HepG2 (cell line): ENCODE measurements at regions not wholly inside any gene's neighbourhood (a gene's known extent, or its start where the extent isn't known, plus 50 kb on each side); places are given as distances from the start of the nearest gene placed in this dataset.

Experiments used
- ATAC-seq: fragments of 200-7000 bp; cut with Tn5 transposase; 3 replicates; pipeline ENCODE4 v1.9.1; 2020; ENCODE audit warnings: mild to moderate bottlenecking, moderate library complexity
- BruUV-seq: library from RNA; stranded (reverse); fragments of 400-500 nt; replicated peaks from 2 replicates; lab custom pipeline; 2021; lab: Mats Ljungman, UMichigan
- CTCF ChIA-PET: fragments of 300-600 bp; formaldehyde crosslinking; extraction: SDS; loops from one replicate; lab custom pipeline; 2021; ENCODE audit warnings: low total read pairs, inconsistent platforms, low intra/inter-chr PET ratio; lab: Yijun Ruan, JAX
- POLR2A ChIA-PET: fragments of 350-600 bp; sonication (Branson Sonifier 250); formaldehyde crosslinking; loops from one replicate; lab custom pipeline; 2020; ENCODE audit warnings: antibody characterized with exemption, inconsistent platforms; lab: Yijun Ruan, JAX
- DNase-seq: peaks from one replicate; pipeline ENCODE4 v3.0.0-alpha.2; 2015; ENCODE audit warnings: low spot score
- FAIRE-seq: peaks from 3 replicates; lab custom pipeline; 2011; peaks lifted over from hg19 to GRCh38; lab: Jason Lieb, UNC
- H2AFZ ChIP-seq: one replicate; pipeline ENCODE4 v1.6.1; 2011; ENCODE audit warnings: low read length, inconsistent platforms
- H3K27ac ChIP-seq: fragments of 300-600 bp; 3 replicates; pipeline ENCODE4 v1.8.0; 2011; ENCODE audit warnings: mixed run types, mild to moderate bottlenecking, mixed read lengths, low read length, inconsistent platforms; ENCODE audit not compliant: insufficient read depth; ENCODE audit errors: extremely low read length
- H3K27me3 ChIP-seq, 2 experiments: fragments of 200-600 bp in 1 of 2; 2 replicates in 1 of 2; 3 replicates in 1 of 2; pipeline versions ENCODE4 v1.6.0 to v1.8.0; 2011; ENCODE audit warnings: low read length in 2 of 2, mild to moderate bottlenecking in 2 of 2, moderate library complexity in 2 of 2, inconsistent platforms in 1 of 2; ENCODE audit not compliant: insufficient read depth in 2 of 2, control insufficient read depth in 1 of 2
- H3K36me3 ChIP-seq, 2 experiments: fragments of 200-600 bp in 1 of 2; replicated peaks in 1 of 2; 2 replicates in 1 of 2; 3 replicates in 1 of 2; pipeline versions ENCODE4 v1.5.1 to v1.8.0; 2011; ENCODE audit warnings: low read length in 2 of 2, inconsistent platforms in 1 of 2; ENCODE audit not compliant: insufficient read depth in 2 of 2, control insufficient read depth in 1 of 2
- H3K4me1 ChIP-seq: 2 replicates; pipeline ENCODE4 v1.5.1; 2012; ENCODE audit warnings: low read length, inconsistent platforms; ENCODE audit not compliant: insufficient read depth
- H3K4me2 ChIP-seq: 2 replicates; pipeline ENCODE4 v1.6.0; 2011; ENCODE audit warnings: low read depth, low read length, inconsistent platforms
- H3K4me3 ChIP-seq, 3 experiments: fragments of 200-600 bp in 1 of 3; sonication (generic), shearing (Covaris generic) in 1 of 3; replicated peaks in 1 of 3; 2 replicates each; pipeline ENCODE4 v1.5.1; 2011 to 2016; ENCODE audit warnings: low read length in 3 of 3, inconsistent platforms in 2 of 3, low read depth in 2 of 3, mild to moderate bottlenecking in 2 of 3, control low read depth in 1 of 3, mixed read lengths in 1 of 3; ENCODE audit not compliant: insufficient read depth in 1 of 3
- H3K79me2 ChIP-seq: one replicate; pipeline ENCODE4 v1.6.1; 2011; ENCODE audit warnings: low read length, inconsistent platforms; ENCODE audit not compliant: insufficient read depth
- H3K9ac ChIP-seq: 2 replicates; pipeline ENCODE4 v1.6.0; 2011; ENCODE audit warnings: mild to moderate bottlenecking, low read depth, low read length, inconsistent platforms; ENCODE audit not compliant: insufficient read depth
- H3K9me3 ChIP-seq: 2 replicates; pipeline ENCODE4 v1.5.1; 2012; ENCODE audit warnings: mild to moderate bottlenecking, low read length
- H4K20me1 ChIP-seq: 2 replicates; pipeline ENCODE4 v1.6.0; 2011; ENCODE audit warnings: inconsistent platforms, mild to moderate bottlenecking, low read length, moderate library complexity; ENCODE audit not compliant: insufficient read depth
- ARHGAP35 ChIP-seq: sonication (generic); formaldehyde crosslinking; IDR thresholded peaks from 2 replicates; pipeline ENCODE4 v1.9.0; 2022; ENCODE audit warnings: mild to moderate bottlenecking, inconsistent platforms, moderate library complexity, missing genetic modification reagents, borderline replicate concordance
- CENPT ChIP-seq: sonication (generic); formaldehyde crosslinking; IDR thresholded peaks from 2 replicates; pipeline ENCODE4 v1.8.0; 2022; ENCODE audit warnings: low read depth, mild to moderate bottlenecking, moderate library complexity, missing genetic modification reagents
- DNMT3B ChIP-seq: conservative IDR thresholded peaks from 2 replicates; pipeline ENCODE4 v1.6.1; 2016; ENCODE audit warnings: missing biosample characterization, control low read depth
- HNRNPLL ChIP-seq: fragments of 200-400 bp; formaldehyde crosslinking; IDR thresholded peaks from 2 replicates; pipeline ENCODE4 v1.6.1; 2017; ENCODE audit warnings: mild to moderate bottlenecking, low read depth, low read length; ENCODE audit not compliant: poor library complexity, severe bottlenecking
- MEF2D ChIP-seq: sonication (generic); formaldehyde crosslinking; IDR thresholded peaks from 2 replicates; pipeline ENCODE4 v1.5.1; 2020; ENCODE audit warnings: mild to moderate bottlenecking, missing genetic modification reagents
- PITX1 ChIP-seq: sonication (generic); formaldehyde crosslinking; IDR thresholded peaks from 2 replicates; pipeline ENCODE4 v1.5.1; 2020; ENCODE audit warnings: mild to moderate bottlenecking, missing genetic modification reagents
- PRPF4 ChIP-seq: fragments of 200-400 bp; formaldehyde crosslinking; IDR thresholded peaks from 2 replicates; pipeline ENCODE4 v1.6.1; 2016; ENCODE audit warnings: low read length, low read depth; ENCODE audit not compliant: poor library complexity, severe bottlenecking
- SOX13 ChIP-seq, 3 experiments: fragments of 450-650 bp in 1 of 3; sonication (generic) in 1 of 3; formaldehyde crosslinking in 1 of 3; IDR thresholded peaks in 2 of 3; conservative IDR thresholded peaks in 1 of 3; 2 replicates each; pipeline versions ENCODE4 v1.5.0 to v1.6.1; 2016 to 2020; ENCODE audit warnings: antibody characterized with exemption in 1 of 3, mild to moderate bottlenecking in 1 of 3, missing compliant biosample characterization in 1 of 3, missing genetic modification reagents in 1 of 3, moderate library complexity in 1 of 3
- ZNF275 ChIP-seq: sonication (generic); formaldehyde crosslinking; IDR thresholded peaks from 2 replicates; pipeline ENCODE4 v1.8.0; 2022; ENCODE audit warnings: missing genetic modification reagents, mild to moderate bottlenecking, inconsistent platforms, borderline replicate concordance
- ZNF282 ChIP-seq: fragments of 450-650 bp; IDR thresholded peaks from 2 replicates; pipeline ENCODE4 v1.6.1; 2018; ENCODE audit not compliant: partially characterized antibody
- ZNF30 ChIP-seq: sonication (generic); formaldehyde crosslinking; IDR thresholded peaks from 2 replicates; pipeline ENCODE4 v1.5.0; 2020; ENCODE audit warnings: mild to moderate bottlenecking, missing genetic modification reagents
- ZNF333 ChIP-seq: sonication (generic); formaldehyde crosslinking; IDR thresholded peaks from 2 replicates; pipeline ENCODE4 v1.4.0; 2020; ENCODE audit warnings: mild to moderate bottlenecking, missing genetic modification reagents, borderline replicate concordance
- ZNF337 ChIP-seq: sonication (generic); formaldehyde crosslinking; IDR thresholded peaks from 2 replicates; pipeline ENCODE4 v1.5.1; 2020; ENCODE audit warnings: missing genetic modification reagents, low read depth, mild to moderate bottlenecking, borderline replicate concordance
- ZNF446 ChIP-seq: sonication (generic); formaldehyde crosslinking; IDR thresholded peaks from 2 replicates; pipeline ENCODE4 v1.5.0; 2020; ENCODE audit warnings: mild to moderate bottlenecking, missing genetic modification reagents
- ZNF572 ChIP-seq: sonication (generic); formaldehyde crosslinking; IDR thresholded peaks from 2 replicates; pipeline ENCODE4 v1.5.1; 2020; ENCODE audit warnings: mild to moderate bottlenecking, missing genetic modification reagents
- ZNF589 ChIP-seq: sonication (generic); formaldehyde crosslinking; conservative IDR thresholded peaks from 2 replicates; pipeline ENCODE4 v1.8.0; 2022; ENCODE audit warnings: mild to moderate bottlenecking, moderate library complexity, missing genetic modification reagents
- ZSCAN29 ChIP-seq: sonication (generic); formaldehyde crosslinking; conservative IDR thresholded peaks from 2 replicates; pipeline ENCODE4 v1.4.0; 2020; ENCODE audit warnings: mild to moderate bottlenecking, missing genetic modification reagents
- WGBS: methylation state at CpG from one replicate; pipeline ENCODE4 v1.1.6; 2017; ENCODE audit warnings: low lambda C conversion rate; 5-methylcytosine and 5-hydroxymethylcytosine counted together
- in situ Hi-C: cut with HindIII; loops from 2 replicates; pipeline ENCODE4 v1.10.0; 2017; ENCODE audit warnings: low pct_unique_long_range_greater_than_20kb; ENCODE audit not compliant: extremely low pct_ligation_motif_present
- intact Hi-C: fragments of 100-400 bp; cut with micrococcal nuclease; formaldehyde crosslinking; loops from one replicate; pipeline ENCODE4 v1.10.0; 2022; ENCODE audit not compliant: unreplicated experiment

DNA sequence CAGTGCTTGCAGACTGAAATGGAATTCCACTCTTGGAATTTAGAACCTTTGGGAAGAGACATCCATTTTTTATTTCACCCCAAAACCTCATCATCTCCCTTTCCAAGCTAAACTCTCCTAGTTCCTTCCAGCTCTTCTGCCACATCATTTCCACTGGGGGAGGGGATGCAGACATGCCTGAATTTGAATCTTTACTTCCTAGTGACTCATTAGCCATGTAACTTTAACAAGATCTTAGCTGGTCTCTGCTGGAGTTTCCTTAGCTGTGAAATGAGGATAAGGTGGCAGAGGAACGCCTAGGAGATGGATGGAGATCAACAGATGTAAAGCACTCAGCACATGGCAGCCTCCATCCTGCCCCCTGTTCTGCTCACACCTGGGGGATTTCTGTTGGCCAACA, 266.8 kb downstream of the EN1 start:
- CTCF ChIA-PET, result no interaction called here

GRCh38 chr2:118580107-118580506, 267.3 kb downstream of the EN1 start:
- no peak for FAIRE-seq

More for the DNA sequence above, 266.8 kb downstream of the EN1 start:
- intact Hi-C loops (no loop called here), in situ Hi-C loops (no loop called here)
- peaks cover 3% of the 10 kb centered on the region in 2 experiments; a peak in 2 of 5 replicates for H3K27me3 ChIP-seq
- H3K79me2 ChIP-seq, result no peaks in the 10 kb centered on the region
- H3K9me3 ChIP-seq, result no peaks in the 10 kb centered on the region
- H3K27ac ChIP-seq, result no peak overlapping the region
- TF ChIP-seq DNMT3B (CRISPR knock-in tag), result no peak
- no peak for TF ChIP-seq ZNF275
- TF ChIP-seq ZNF589, result no peak
- TF ChIP-seq MEF2D, result no peak
- TF ChIP-seq PITX1 (CRISPR knock-in tag), result no peak
- POLR2A ChIA-PET, result no interaction called here
- no peaks in the 10 kb centered on the region for H3K36me3 ChIP-seq
- H2AFZ ChIP-seq, result no peak overlapping the region
- no peaks in the 10 kb centered on the region for H3K4me1 ChIP-seq
- no peak overlapping the region for H3K4me2 ChIP-seq
- no peak overlapping the region for H3K9ac ChIP-seq
- 0% methylated on average over 1 of the region's 1 CpG for WGBS
- FAIRE-seq (no peak), DNase-seq (no peak), ATAC-seq (no peak)
- no peak overlapping the region for H3K4me3 ChIP-seq
- H4K20me1 ChIP-seq, result no peaks in the 10 kb centered on the region
- BruUV-seq, result no TSS peak

More at GRCh38 chr2:118580107-118580506, 267.3 kb downstream of the EN1 start:
- ChIA-PET POLR2A (no interaction called here), CTCF (no interaction called here)
- no peak for TF ChIP-seq ZNF572
- TF ChIP-seq CENPT (CRISPR knock-in tag), result no peak
- TF ChIP-seq HNRNPLL, result no peak
- no peak for TF ChIP-seq SOX13 (IDR thresholded peaks at IDR 0.05)
- no peak for TF ChIP-seq SOX13 (CRISPR knock-in tag; conservative IDR thresholded peaks at IDR 0.05 in 1 of 2, IDR thresholded peaks at IDR 0.05 in 1 of 2)
- TF ChIP-seq PRPF4, result no peak
- no peak for TF ChIP-seq ARHGAP35
- no peak for TF ChIP-seq ZSCAN29 (CRISPR knock-in tag)
- TF ChIP-seq ZNF333 (CRISPR knock-in tag), result no peak
- TF ChIP-seq ZNF30, result no peak
- TF ChIP-seq ZNF446, result no peak
- no peak for TF ChIP-seq ZNF337 (CRISPR knock-in tag)
- TF ChIP-seq ZNF282, result no peak
- WGBS, result 9% methylated on average over 2 of the region's 2 CpGs
- DNase-seq, result no peak
- Histone ChIP-seq H3K79me2 (no peaks in the 10 kb centered on the region), H3K4me2 (no peak overlapping the region), H3K27ac (no peak overlapping the region), H3K9ac (no peak overlapping the region), H4K20me1 (no peaks in the 10 kb centered on the region), H3K9me3 (no peaks in the 10 kb centered on the region), H3K36me3 (no peaks in the 10 kb centered on the region), H3K4me3 (no peak overlapping the region), H2AFZ (no peak overlapping the region), H3K4me1 (no peaks in the 10 kb centered on the region), H3K27me3 (peaks cover 3 to 5% of the 10 kb centered on the region in 2 experiments; a peak in 3 of 5 replicates)
- intact Hi-C loops, result no loop called here
- in situ Hi-C loops, result no loop called here
- no peak for ATAC-seq
- no TSS peak for BruUV-seq
